ENCODE measurements at regions not wholly inside any gene's neighbourhood (a gene's known extent, or its start where the extent isn't known, plus 50 kb on each side); places are given as distances from the start of the nearest gene placed in this dataset.

DNA sequence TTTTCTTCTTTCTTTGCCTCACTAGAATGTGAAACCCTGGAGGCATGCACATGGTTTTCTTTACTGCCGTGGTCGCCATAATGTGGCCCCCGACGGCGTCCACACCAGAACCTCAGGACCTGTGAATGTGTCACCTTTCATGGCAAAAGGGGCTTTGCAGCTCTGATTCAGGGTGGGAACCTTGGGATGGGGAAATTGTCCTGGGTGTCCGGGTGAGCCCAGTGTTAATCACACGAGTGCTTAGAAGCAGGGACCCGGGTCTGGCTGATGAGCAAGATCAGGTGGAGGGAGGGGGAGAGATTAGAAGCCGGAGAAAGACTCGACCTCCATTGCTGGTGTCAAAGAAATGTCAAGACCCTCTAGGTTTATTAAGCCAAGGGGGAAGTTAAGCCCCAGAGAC lies 74.7 kb upstream of the SHISAL1 start:
- DNase-seq (ENCODE audit: low spot score): no peak

DNA sequence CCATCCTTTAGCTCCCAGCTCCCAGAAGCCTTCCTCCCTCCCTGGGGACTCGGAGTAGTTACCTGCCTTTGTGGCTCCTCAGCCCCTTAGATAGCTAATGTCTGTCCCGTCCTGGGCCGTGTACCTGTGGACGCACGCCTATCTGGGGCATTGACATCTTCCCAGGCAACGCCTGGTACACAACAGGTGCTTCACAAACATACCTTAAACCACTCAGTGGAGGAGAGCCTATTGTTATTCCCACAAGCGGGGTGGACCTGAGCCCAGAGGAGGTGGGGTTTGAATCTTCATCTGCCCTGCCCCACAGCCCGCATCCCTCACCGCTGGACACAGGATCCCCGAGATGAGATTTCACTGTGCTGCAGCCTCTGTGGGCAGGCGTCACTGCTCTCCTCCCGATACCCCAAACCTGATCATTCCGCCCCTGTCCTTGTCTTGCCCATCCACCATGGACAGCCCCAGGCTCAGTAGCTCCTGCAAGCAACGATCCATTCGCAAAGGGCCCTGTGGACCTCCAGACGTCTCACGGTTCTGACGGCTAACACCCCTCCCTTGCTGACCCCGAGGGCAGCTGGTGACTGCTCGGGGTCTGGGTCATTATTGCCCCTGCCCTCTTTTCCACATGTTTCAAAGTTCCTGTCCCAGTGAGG lies 73.8 kb upstream of the SHISAL1 start:
- DNase-seq (ENCODE audit: low spot score): no peak

GRCh38 chr22:44385781-44386180 lies 73.0 kb upstream of the SHISAL1 start:
- no peak for DNase-seq (ENCODE audit: low spot score)

DNA sequence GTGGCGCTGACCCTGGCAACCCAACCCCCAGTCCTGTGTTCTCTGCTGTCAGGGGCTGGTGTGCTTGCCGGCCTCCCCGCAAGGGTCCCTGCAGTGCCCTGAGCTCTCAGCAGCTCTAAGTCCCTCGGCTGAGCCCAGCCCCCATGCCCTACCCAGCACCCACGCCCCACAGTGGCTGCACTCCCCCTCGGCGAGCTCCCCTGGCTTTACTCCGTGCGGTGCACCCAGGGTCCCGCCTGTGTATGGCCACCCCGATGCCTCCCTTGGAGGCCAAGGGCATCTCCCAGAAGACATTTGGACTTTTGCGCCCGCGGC lies 72.5 kb upstream of the SHISAL1 start:
- no peak for DNase-seq (ENCODE audit: low spot score)

DNA sequence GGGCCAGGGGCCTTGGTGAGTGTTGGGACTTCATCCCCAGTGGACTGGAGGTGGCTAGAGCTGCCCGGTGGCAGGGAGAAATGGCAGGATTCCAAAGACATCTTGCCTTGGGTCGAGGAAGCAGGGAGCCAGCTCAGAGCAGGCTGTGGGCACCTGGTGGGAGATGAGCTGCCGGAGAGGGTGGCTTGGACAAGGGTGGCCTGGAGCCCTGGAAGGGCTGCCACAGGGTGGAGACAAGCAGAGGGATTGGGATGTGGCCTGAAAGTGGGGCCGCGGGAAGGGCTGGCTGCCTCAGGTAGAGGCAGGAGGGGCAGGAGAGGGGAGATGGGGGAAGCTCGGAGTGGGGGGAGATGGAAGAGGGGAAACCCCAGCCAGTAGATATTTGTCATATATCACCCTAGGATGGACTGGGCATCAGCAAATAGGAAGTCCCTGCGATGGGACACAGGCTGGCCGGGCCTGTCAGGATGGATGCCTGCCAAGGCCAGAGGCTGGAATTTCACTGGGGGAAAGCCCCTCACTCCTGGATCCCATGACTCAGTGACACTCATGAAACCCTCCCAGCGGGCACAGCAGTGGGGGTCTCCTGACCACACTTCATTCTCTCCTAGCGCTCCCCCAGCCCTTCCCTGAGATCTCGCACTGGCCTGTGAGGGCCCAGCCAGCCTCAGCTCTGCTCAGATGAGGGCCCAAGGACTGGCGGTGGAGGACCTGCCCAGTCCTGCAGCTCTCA lies 72.0 kb upstream of the SHISAL1 start:
- DNase-seq (ENCODE audit: low spot score): no peak

DNA sequence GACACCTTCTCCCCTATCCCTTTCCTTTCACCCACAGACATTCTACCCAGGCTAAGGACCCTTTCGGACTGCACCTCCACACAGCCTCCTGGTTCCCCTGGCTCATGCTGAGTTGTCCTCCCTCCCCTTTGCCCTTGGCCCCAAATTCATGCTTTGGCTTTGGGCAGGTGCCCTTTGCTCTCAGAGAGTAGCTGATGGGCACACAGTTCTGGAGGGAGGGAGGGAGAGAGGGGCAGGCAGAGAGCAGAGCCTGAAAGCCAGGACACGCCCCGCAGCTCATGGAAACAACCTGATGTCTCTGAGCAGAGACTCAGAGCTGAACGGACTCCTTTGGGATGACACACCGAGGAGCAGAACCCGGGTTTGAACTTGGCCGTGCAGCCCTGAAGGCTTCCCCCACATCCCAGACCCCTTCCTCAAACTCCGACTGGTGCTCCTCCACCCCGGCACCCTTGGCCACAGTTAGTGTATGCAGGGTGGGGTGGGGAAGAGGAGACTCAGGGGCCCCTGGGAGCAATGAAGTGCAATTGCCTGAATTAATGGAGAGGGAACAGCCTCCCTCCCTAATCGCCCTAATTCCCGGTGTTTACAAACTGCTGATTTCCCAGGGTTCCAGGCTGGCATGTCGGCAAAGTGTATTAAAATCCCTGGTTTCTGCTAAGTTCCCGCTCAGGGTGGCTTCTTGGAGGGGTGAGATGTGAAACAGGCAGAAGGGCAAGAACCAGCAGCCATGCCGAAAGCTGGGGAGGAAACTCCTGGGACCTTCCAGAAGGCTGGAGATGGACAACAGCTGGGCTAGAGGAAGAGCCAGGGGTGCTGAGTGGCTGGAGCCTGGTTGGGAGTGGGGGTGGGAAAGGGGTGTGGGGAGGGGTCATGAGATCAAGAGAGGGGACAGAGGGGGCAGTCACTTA lies 71.2 kb upstream of the SHISAL1 start:
- DNase-seq (ENCODE audit: low spot score): no peak

GRCh38 chr22:44383064-44383575 lies 70.4 kb upstream of the SHISAL1 start:
- no peak for DNase-seq (ENCODE audit: low spot score)

DNA sequence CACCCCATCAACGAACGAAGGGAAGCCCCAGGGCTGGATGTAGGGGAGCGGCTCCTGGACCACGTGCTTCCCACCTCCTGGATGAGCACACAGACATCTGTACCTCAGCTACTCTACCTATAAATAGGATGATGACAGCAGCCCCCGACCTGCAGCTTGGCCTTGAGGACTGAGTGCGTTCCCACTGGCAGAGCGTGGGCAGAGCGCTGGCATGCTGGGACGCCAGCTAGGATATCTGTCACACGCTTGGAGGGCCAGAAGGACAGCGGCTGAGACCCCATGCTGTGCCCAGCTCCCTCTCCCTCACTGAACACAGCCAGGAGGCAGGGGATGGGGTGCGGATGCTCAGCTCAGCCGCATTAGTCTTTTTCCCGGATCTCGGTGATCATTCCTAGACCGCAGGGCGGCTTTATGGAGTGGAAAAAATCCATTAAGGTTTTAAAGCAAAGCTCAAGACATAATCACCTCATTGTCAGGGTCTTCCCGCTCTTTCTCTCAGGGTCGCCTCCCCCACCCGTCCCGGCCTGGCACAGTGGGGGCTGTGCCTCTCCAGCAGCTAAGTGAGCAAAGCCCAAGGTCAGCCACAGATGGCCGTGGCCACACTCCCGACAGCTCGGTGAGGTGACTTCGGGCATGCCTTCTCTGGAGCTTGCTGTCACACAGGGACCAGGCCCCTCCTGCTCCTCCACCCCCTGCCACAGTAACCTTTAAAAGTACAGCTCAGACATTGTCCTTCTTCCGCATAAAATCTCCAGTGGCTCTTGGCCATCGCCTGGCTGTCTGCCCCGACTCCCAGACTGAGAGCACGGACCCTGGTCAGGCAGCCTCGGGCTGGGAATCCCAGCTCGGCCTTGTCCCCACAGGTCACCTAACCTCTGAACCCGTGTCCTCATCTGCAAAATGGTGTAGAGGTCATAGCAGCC lies 69.6 kb upstream of the SHISAL1 start:
- DNase-seq (ENCODE audit: low spot score): no peak

DNA sequence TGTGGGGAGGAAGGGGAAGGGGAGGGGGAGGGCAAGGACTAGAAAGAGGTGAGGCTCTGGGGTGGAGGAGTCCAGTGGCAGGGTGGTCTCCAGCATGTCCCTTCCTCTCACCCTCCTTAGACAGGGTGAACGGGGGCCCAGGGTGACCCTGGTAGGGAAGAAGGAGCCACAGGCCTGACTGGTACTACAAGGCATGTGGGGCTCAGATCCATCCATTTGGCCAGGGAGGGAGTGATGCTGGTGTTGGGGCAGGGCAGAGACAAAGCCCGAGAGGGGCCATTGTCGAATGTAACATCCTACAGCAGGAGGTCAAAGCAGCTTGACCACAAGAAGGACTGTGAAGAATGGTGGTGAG lies 69.0 kb upstream of the SHISAL1 start:
- DNase-seq (ENCODE audit: low spot score): no peak

- DNase-seq (ENCODE audit: low spot score): no peak
Measured at GRCh38 chr22:44380756-44381486, 68.2 kb upstream of the SHISAL1 start.

DNA sequence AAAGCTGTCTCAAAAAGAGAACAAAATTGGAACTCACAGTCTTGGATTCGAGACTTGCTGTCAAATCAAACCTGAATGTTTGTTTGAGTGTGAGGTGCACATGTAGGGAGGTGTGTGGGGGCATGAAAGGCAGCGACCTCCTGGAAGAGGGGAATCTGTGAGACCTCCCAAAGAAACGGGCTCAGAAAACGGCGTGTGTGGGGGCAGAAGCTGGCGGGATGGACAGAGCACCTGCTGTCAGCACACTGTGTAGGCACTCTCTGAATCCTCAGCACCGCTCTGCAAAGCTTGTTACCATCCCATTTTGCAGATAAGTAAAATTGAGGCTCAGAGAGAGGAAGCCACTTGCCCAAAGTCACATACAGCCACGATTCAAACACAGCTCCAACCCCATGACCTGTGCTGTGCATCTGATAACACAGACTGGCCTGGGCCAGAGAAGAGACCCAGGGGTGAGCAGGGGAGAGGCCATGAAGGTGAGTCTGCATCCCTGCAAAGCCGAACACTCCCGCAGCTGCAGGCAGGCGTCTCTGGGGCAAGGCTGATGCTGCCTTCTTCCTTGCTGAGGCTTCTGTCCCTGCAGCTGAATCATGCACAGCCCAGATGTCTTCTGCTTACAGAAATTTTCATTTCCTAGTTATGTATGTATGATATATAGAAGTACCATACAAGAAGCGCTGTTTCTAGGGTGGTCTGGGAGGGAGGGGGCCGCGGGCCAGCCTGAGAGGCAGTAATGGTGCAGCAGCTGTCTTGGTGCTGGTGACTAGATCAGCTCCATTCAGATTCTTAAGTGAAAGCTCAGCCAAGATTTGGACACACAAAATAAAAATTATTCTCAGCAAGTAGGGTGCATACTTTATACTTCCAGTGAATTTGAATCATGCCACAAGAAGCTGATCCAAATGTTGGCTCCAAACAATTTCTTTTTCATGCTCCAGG lies 67.3 kb upstream of the SHISAL1 start:
- no peak for DNase-seq (ENCODE audit: low spot score)

DNA sequence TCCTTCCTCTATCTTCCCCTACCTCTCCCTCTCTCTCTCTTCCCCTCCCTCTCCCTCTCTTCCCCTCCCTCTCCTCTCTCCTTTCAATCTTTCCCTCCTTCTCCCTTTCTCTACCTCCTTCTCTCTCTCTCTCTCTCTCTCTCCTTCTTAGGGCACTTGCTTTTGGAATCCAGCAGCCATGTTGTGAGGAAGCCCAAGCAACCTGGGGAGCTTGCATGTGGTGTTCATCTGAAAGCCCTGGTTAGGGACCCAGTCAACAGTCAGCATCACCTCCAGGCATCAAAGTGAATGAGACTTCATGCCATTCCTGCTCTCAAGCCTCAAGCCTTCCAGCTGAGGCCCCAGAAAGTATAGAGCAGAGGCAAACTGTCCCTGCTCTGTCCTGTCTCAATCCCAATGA lies 65.6 kb upstream of the SHISAL1 start:
- no peak for DNase-seq (ENCODE audit: low spot score)

GRCh38 chr22:44375451-44375850 lies 62.7 kb upstream of the SHISAL1 start:
- no peak for DNase-seq (ENCODE audit: low spot score)

GRCh38 chr22:44373234-44373633 lies 60.5 kb upstream of the SHISAL1 start:
- DNase-seq (ENCODE audit: low spot score): no peak

DNA sequence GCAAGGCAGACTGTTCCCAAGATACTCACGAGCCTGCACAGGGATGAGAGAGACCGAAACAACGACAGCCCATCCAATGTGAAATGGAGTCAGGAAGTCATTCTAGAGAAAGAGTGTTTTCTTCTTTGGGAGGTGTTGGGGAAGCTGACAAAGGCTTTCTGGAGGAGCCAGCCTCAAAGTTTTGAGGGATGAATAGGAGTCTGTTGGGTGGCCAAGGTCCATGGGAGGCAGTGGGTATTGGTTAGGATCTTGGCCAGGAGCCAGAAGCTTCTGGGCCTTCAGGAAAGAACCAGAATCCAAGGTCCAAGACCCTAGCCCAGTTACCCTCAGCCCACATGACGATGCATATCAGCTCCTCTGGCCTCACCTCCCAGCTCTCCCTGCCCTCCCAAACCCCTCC lies 59.9 kb upstream of the SHISAL1 start:
- no peak for DNase-seq (ENCODE audit: low spot score)

- DNase-seq (ENCODE audit: low spot score): no peak
Measured at GRCh38 chr22:44371741-44372525, 59.2 kb upstream of the SHISAL1 start.

DNA sequence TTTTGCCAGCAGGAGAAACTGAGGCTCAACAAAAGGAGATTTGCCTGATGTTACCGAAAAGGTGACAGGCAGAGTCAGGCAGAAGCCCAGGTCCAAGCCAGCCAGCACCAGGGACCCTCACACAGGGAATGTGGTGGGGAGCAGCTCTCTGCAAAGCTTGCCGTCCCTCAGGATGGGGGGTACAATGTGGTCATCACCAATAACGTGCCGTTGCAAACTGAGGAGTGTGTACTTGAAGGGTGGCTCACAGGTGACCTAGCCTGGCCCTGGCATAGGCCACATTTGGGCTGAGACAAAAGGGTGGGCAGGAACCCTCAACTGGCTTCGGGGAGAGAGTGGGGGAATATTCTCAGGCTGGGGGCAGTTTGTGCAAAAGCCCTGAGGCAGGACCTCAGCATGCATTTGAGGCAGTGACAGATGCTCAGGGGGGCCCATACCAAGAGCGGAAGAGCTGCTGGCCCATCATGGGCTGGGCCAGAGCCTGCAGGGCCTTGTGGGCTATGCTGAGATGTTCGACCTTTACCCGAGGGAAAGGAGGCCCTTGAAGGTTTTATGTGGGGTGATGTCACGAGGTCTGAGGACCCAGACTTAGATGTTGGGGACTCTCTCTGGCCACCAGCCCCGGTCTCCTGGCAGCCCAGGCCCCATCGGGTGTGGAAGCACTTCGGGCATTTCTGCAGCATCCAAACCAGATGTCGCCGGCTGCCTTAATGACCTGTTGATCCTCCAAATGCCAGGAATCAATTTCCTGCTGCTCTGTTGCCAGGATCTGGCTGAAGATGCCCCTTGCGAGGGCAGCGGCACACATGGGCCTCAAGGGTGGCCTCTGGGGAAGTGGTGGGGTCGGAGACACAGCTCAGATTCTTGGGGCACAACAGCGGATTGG lies 57.4 kb upstream of the SHISAL1 start:
- no peak for DNase-seq (ENCODE audit: low spot score)

GRCh38 chr22:44369293-44369661 lies 56.5 kb upstream of the SHISAL1 start:
- no peak for DNase-seq (ENCODE audit: low spot score)
